Karpas-422 (cell line): ENCODE measurements at regions not wholly inside any gene's neighbourhood (a gene's known extent, or its start where the extent isn't known, plus 50 kb on each side); places are given as distances from the start of the nearest gene placed in this dataset.

Experiments used
- DNase-seq: peaks from one replicate; pipeline ENCODE4 v3.0.0-alpha.2; 2015
- H2AFZ ChIP-seq: fragments of 200-600 bp; sonication (generic); 2 replicates; pipeline ENCODE4 v1.6.1; 2014; ENCODE audit warnings: antibody characterized with exemption, low read length, mixed read lengths
- H3K27ac ChIP-seq: fragments of 200-600 bp; sonication (generic); 2 replicates; pipeline ENCODE4 v1.5.1; 2014; ENCODE audit warnings: mild to moderate bottlenecking, low read length, moderate library complexity
- H3K27me3 ChIP-seq: fragments of 200-600 bp; sonication (generic); 2 replicates; pipeline ENCODE4 v1.6.1; 2014; ENCODE audit warnings: low read length, mixed read lengths
- H3K36me3 ChIP-seq: fragments of 200-600 bp; sonication (generic); 2 replicates; pipeline ENCODE4 v1.6.1; 2014; ENCODE audit warnings: low read length, mixed read lengths; ENCODE audit not compliant: insufficient read depth
- H3K4me1 ChIP-seq: fragments of 200-600 bp; sonication (generic); 2 replicates; pipeline ENCODE4 v1.6.1; 2014; ENCODE audit warnings: mild to moderate bottlenecking, low read length, mixed read lengths
- H3K4me2 ChIP-seq: fragments of 200-600 bp; sonication (generic); 2 replicates; pipeline ENCODE4 v1.6.1; 2014; ENCODE audit warnings: low read length, low read depth, mild to moderate bottlenecking; ENCODE audit not compliant: poor library complexity, severe bottlenecking
- H3K4me3 ChIP-seq: fragments of 200-600 bp; sonication (generic); 2 replicates; pipeline ENCODE4 v1.5.1; 2014; ENCODE audit warnings: mild to moderate bottlenecking, antibody characterized with exemption, low read length, mixed read lengths
- H3K79me2 ChIP-seq: fragments of 200-600 bp; sonication (generic); 2 replicates; pipeline ENCODE4 v1.6.1; 2014; ENCODE audit warnings: mild to moderate bottlenecking, low read length, mixed read lengths
- H3K9ac ChIP-seq: fragments of 200-600 bp; sonication (generic); 2 replicates; pipeline ENCODE4 v1.6.0; 2014; ENCODE audit warnings: low read length
- H3K9me2 ChIP-seq: fragments of 200-600 bp; sonication (generic), shearing (Covaris generic); replicated peaks from 2 replicates; pipeline ENCODE4 v1.6.0; 2014; ENCODE audit warnings: mild to moderate bottlenecking, low read length, moderate library complexity; ENCODE audit not compliant: insufficient read depth
- H3K9me3 ChIP-seq: fragments of 300-700, 200-600 bp; sonication (generic); 2 replicates; pipeline ENCODE4 v1.6.1; 2014; ENCODE audit warnings: low read length, mixed read lengths
- H4K20me1 ChIP-seq: fragments of 200-600 bp; sonication (generic); 2 replicates; pipeline ENCODE4 v1.6.1; 2014; ENCODE audit warnings: mild to moderate bottlenecking, antibody characterized with exemption, low read length, low read depth; ENCODE audit not compliant: insufficient read depth

DNA sequence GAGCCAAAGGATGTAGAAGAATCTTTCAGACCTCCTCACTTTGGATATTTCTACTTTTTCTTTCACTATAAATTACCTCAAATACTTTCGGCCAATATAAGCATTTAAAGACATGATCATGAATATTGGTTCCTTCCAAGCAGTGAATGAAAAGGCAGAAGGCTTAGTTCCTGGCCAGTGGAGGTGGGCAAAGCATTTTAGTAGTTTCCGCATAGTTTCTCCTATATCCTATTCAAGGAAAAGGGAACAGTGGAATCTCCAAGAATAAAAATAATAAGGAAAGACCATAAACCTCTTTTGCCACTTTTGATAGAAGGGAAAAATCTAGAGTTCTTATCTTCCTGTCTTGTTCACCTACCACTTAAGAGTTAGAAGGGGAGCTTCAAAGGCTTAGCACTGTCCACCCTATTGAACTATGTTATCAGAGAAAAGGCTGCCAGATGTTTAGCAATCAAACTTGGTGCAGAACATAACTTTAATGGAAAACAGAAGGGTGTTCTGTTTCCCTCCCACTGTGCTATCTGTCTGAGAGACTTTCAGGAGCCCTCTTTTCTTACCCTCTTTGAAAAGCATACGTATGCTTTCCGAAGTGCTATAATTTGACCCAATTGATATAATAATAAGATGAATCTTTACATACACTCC is 155.6 kb upstream of the DPH6 start:
- H3K27ac ChIP-seq = no peak overlapping the region
- no peaks in the 10 kb centered on the region for H3K9me3 ChIP-seq
- no peaks in the 10 kb centered on the region for H3K4me1 ChIP-seq
- no peak overlapping the region for H3K4me2 ChIP-seq
- no peaks in the 10 kb centered on the region for H3K27me3 ChIP-seq
- H3K9ac ChIP-seq = no peak overlapping the region
- H3K9me2 ChIP-seq = no peaks in the 10 kb centered on the region
- H3K79me2 ChIP-seq = no peaks in the 10 kb centered on the region
- no peak overlapping the region for H2AFZ ChIP-seq
- no peak for DNase-seq
- no peak overlapping the region for H3K4me3 ChIP-seq
- H4K20me1 ChIP-seq = no peaks in the 10 kb centered on the region
- H3K36me3 ChIP-seq = no peaks in the 10 kb centered on the region

- no peak overlapping the region for H2AFZ ChIP-seq
- no peaks in the 10 kb centered on the region for H3K27me3 ChIP-seq
- no peaks in the 10 kb centered on the region for H3K9me3 ChIP-seq
- H4K20me1 ChIP-seq = no peaks in the 10 kb centered on the region
- H3K27ac ChIP-seq = no peak overlapping the region
- H3K9ac ChIP-seq = no peak overlapping the region
- H3K9me2 ChIP-seq = no peaks in the 10 kb centered on the region
- no peaks in the 10 kb centered on the region for H3K79me2 ChIP-seq
- no peak overlapping the region for H3K4me2 ChIP-seq
- DNase-seq = no peak
- H3K4me3 ChIP-seq = no peak overlapping the region
- H3K4me1 ChIP-seq = no peaks in the 10 kb centered on the region
- no peaks in the 10 kb centered on the region for H3K36me3 ChIP-seq
Measured at GRCh38 chr15:35702946-35703495, 157.1 kb upstream of the DPH6 start.

DNA sequence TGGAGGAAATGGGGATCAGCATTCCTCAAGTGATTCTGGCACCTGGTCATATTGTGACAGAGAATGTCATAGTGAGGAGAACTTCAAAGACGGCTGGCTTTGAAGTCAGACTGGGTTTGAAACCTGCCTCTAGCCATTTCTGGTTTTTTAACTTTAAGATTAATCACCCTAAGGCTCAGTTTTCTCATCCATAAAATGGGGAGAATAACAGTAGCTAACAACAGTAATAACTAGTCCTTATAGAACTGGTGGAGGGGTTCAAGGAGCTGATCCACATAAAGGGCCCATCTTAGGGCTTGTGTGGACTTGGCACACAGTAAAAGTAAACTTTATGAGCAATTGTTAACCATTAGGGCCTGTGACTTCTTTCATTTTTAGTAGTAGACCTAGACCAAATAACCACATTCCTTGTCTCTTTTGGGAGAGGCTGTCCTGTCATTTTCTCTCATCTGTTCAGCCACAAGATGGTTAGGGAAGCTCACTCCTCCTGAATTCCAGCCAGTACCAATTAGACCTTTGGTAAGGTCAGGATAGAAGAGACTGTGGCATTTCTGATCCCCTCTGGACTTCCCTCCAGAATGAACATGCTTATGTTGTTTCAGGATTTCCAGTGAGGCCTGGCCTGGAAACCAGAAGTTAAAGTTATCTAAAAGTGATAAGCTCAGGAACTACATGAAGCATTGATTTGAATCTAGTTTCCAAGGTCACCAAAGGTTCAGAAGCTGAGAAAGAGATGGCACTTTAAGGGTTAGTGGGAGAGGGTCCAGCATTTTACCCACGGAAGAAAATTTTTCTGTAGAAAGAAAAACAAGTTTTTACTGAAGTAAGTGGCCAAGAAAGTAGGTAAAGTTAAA is 159.3 kb upstream of the DPH6 start:
- H2AFZ ChIP-seq = no peak overlapping the region
- no peaks in the 10 kb centered on the region for H4K20me1 ChIP-seq
- no peaks in the 10 kb centered on the region for H3K79me2 ChIP-seq
- no peaks in the 10 kb centered on the region for H3K9me3 ChIP-seq
- H3K27me3 ChIP-seq = no peaks in the 10 kb centered on the region
- H3K4me3 ChIP-seq = no peak overlapping the region
- DNase-seq = no peak
- H3K4me2 ChIP-seq = no peak overlapping the region
- no peaks in the 10 kb centered on the region for H3K9me2 ChIP-seq
- no peak overlapping the region for H3K27ac ChIP-seq
- no peaks in the 10 kb centered on the region for H3K36me3 ChIP-seq
- no peaks in the 10 kb centered on the region for H3K4me1 ChIP-seq
- H3K9ac ChIP-seq = no peak overlapping the region

DNA sequence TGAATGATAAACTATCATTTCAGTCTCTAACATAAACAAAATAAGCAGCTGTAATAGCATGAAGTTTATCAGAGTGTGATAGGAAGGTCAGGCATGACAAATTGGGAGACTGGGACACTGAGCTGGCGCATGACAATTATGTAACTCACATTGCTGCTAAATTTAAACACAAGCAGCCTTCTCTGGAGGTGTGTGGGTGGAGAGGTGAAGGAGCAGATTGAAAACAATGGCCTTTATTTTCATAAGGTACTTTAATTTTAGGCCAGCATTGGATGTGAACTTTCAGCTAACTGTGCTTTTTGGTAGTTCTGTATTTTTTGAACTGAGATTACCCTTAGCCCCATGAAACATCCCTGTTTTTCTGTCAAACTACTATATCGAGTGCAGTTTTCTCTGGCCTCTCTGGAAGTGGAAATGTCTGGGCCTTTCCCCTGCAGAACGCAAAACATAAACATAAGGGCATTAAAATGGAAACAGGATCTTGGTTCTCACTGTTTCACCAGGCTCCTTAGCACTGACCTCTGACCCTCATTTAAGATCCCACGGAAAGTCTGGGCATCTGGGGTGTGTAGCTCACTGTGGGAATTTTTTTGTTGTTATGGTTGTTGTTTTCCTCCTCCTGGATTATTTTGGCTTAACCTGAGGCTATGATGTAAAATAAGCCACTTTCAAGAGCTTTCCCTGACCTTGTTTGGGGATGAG is 160.1 kb upstream of the DPH6 start:
- no peaks in the 10 kb centered on the region for H3K79me2 ChIP-seq
- H2AFZ ChIP-seq = no peak overlapping the region
- no peak overlapping the region for H3K4me3 ChIP-seq
- H3K4me1 ChIP-seq = no peaks in the 10 kb centered on the region
- H3K27me3 ChIP-seq = no peaks in the 10 kb centered on the region
- no peaks in the 10 kb centered on the region for H3K36me3 ChIP-seq
- H3K9ac ChIP-seq = no peak overlapping the region
- no peak overlapping the region for H3K4me2 ChIP-seq
- H3K9me3 ChIP-seq = no peaks in the 10 kb centered on the region
- H4K20me1 ChIP-seq = no peaks in the 10 kb centered on the region
- DNase-seq = no peak
- no peaks in the 10 kb centered on the region for H3K9me2 ChIP-seq
- no peak overlapping the region for H3K27ac ChIP-seq

- no peak overlapping the region for H3K4me2 ChIP-seq
- no peaks in the 10 kb centered on the region for H4K20me1 ChIP-seq
- no peaks in the 10 kb centered on the region for H3K4me1 ChIP-seq
- H3K36me3 ChIP-seq = no peaks in the 10 kb centered on the region
- H3K9me3 ChIP-seq = no peaks in the 10 kb centered on the region
- H3K4me3 ChIP-seq = no peak overlapping the region
- no peak overlapping the region for H3K9ac ChIP-seq
- H3K9me2 ChIP-seq = no peaks in the 10 kb centered on the region
- H3K27ac ChIP-seq = no peak overlapping the region
- H2AFZ ChIP-seq = no peak overlapping the region
- H3K27me3 ChIP-seq = no peaks in the 10 kb centered on the region
- no peak for DNase-seq
- H3K79me2 ChIP-seq = no peaks in the 10 kb centered on the region
Measured at GRCh38 chr15:35712956-35713355, 167.0 kb upstream of the DPH6 start.

DNA sequence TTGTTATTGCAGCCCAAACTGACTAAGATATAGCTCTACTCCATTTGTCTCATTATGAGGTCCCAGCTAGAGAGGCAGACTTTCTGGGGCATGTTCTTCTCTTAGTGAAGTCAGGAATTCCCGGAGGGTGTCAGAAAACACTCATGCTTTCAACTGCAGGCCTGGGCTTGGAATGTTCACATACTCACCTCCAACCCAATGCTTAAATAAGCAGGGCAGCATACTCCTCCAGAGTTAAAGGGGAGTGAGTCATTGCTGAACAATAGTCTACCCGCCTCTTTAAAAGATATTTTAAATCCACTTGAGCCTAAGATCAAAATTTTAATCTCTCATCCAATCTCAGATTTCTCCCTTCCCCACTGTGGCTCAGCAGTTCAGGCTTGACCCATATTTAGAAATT is 167.8 kb upstream of the DPH6 start:
- Histone ChIP-seq H3K4me2 (no peak overlapping the region), H3K36me3 (no peaks in the 10 kb centered on the region), H4K20me1 (no peaks in the 10 kb centered on the region), H3K9me3 (no peaks in the 10 kb centered on the region), H3K4me3 (no peak overlapping the region), H3K9ac (no peak overlapping the region), H3K4me1 (no peaks in the 10 kb centered on the region), H3K27ac (no peak overlapping the region), H3K27me3 (no peaks in the 10 kb centered on the region), H3K79me2 (no peaks in the 10 kb centered on the region), H2AFZ (no peak overlapping the region), H3K9me2 (no peaks in the 10 kb centered on the region)
- no peak for DNase-seq

GRCh38 chr15:35717721-35718120 is 171.8 kb upstream of the DPH6 start:
- Histone ChIP-seq H3K9me2 (no peaks in the 10 kb centered on the region), H3K27me3 (no peaks in the 10 kb centered on the region), H3K79me2 (no peaks in the 10 kb centered on the region), H3K9ac (no peak overlapping the region), H3K4me1 (no peaks in the 10 kb centered on the region), H4K20me1 (no peaks in the 10 kb centered on the region), H3K36me3 (no peaks in the 10 kb centered on the region), H3K27ac (no peak overlapping the region), H3K4me3 (no peak overlapping the region), H2AFZ (no peak overlapping the region), H3K4me2 (no peak overlapping the region), H3K9me3 (no peaks in the 10 kb centered on the region)
- DNase-seq = no peak

GRCh38 chr15:35720019-35720418 is 174.1 kb upstream of the DPH6 start:
- Histone ChIP-seq H4K20me1 (no peaks in the 10 kb centered on the region), H3K4me3 (no peak overlapping the region), H3K9me3 (no peaks in the 10 kb centered on the region), H3K4me2 (no peak overlapping the region), H3K4me1 (no peaks in the 10 kb centered on the region), H3K9me2 (no peaks in the 10 kb centered on the region), H3K27ac (no peak overlapping the region), H3K79me2 (no peaks in the 10 kb centered on the region), H3K36me3 (no peaks in the 10 kb centered on the region), H2AFZ (no peak overlapping the region), H3K9ac (no peak overlapping the region), H3K27me3 (no peaks in the 10 kb centered on the region)
- no peak for DNase-seq
